PC-9 (cell line): ENCODE measurements at regions not wholly inside any gene's neighbourhood (a gene's known extent, or its start where the extent isn't known, plus 50 kb on each side); places are given as distances from the start of the nearest gene placed in this dataset.

Source experiments
- BruUV-seq: library from RNA; stranded (reverse); fragments of 400-500 nt; replicated peaks from 2 replicates; lab custom pipeline; 2021; lab: Mats Ljungman, UMichigan
- CTCF ChIA-PET: fragments of 300-600 bp; sonication (Branson Sonifier 250); formaldehyde crosslinking; loops from one replicate; lab custom pipeline; 2022; ENCODE audit warnings: antibody characterized with exemption; lab: Charles Lee
- POLR2A ChIA-PET: fragments of 300-600 bp; sonication (Branson Sonifier 250); formaldehyde crosslinking; loops from one replicate; lab custom pipeline; 2022; ENCODE audit warnings: antibody characterized with exemption; ENCODE audit not compliant: unreplicated experiment; lab: Charles Lee
- DNase-seq, 2 experiments: peaks; one replicate each; pipeline versions ENCODE4 v3.0.0 to v3.0.0-alpha.2; 2015 to 2022; ENCODE audit warnings: mixed read lengths in 1 of 2
- H2AFZ ChIP-seq: fragments of 200-600 bp; sonication (generic); 2 replicates; pipeline ENCODE4 v1.8.1; 2017; ENCODE audit warnings: antibody characterized with exemption
- H3F3A ChIP-seq: fragments of 200-600 bp; sonication (generic); 2 replicates; pipeline ENCODE4 v1.8.1; 2017; ENCODE audit warnings: antibody characterized with exemption, mild to moderate bottlenecking, low read depth; ENCODE audit not compliant: insufficient read depth
- H3K27ac ChIP-seq: fragments of 200-600 bp; sonication (generic); 2 replicates; pipeline ENCODE4 v1.6.1; 2016; ENCODE audit warnings: mixed run types
- H3K27me3 ChIP-seq: fragments of 200-600 bp; sonication (generic); 2 replicates; pipeline ENCODE4 v1.6.1; 2016; ENCODE audit warnings: low read depth, mixed run types; ENCODE audit not compliant: insufficient read depth
- H3K36me3 ChIP-seq: fragments of 200-600 bp; sonication (generic); 2 replicates; pipeline ENCODE4 v1.6.1; 2016; ENCODE audit warnings: low read depth, mixed run types
- H3K4me1 ChIP-seq: fragments of 200-600 bp; sonication (generic); replicated peaks from 2 replicates; pipeline ENCODE4 v1.6.1; 2016; ENCODE audit warnings: mixed run types; ENCODE audit not compliant: insufficient read depth
- H3K4me2 ChIP-seq: fragments of 200-600 bp; sonication (generic); 2 replicates; pipeline ENCODE4 v1.6.1; 2017; ENCODE audit warnings: mixed run types
- H3K4me3 ChIP-seq: fragments of 200-600 bp; sonication (generic); 2 replicates; pipeline ENCODE4 v1.6.1; 2016; ENCODE audit warnings: mixed run types
- H3K79me2 ChIP-seq: fragments of 200-600 bp; sonication (generic); 2 replicates; pipeline ENCODE4 v1.6.1; 2017; ENCODE audit warnings: low read depth, mixed run types
- H3K9me2 ChIP-seq: fragments of 200-600 bp; sonication (generic); 2 replicates; pipeline ENCODE4 v1.8.1; 2017; ENCODE audit warnings: mild to moderate bottlenecking; ENCODE audit not compliant: insufficient read depth
- H3K9me3 ChIP-seq: fragments of 200-600 bp; sonication (generic); 2 replicates; pipeline ENCODE4 v1.8.1; 2016; ENCODE audit warnings: low read depth; ENCODE audit not compliant: insufficient read depth
- H4K20me1 ChIP-seq: fragments of 200-600 bp; sonication (generic); 2 replicates; pipeline ENCODE4 v1.8.1; 2017; ENCODE audit not compliant: insufficient read depth
- EZH2 ChIP-seq: fragments of 200-600 bp; sonication (generic); IDR thresholded peaks from 2 replicates; pipeline ENCODE4 v1.8.0; 2017; ENCODE audit warnings: antibody characterized with exemption, low read depth
- intact Hi-C: fragments of 100-400 bp; cut with micrococcal nuclease; formaldehyde crosslinking; loops from one replicate; pipeline ENCODE4 v1.10.0; 2022; ENCODE audit not compliant: unreplicated experiment
- TF ChIP-seq, protein P1 (sequence below): fragments of 200-600 bp; sonication (generic); conservative IDR thresholded peaks from 2 replicates; pipeline ENCODE4 v1.6.1; 2017; ENCODE audit warnings: mixed run types, antibody characterized with exemption, mild to moderate bottlenecking, moderate library complexity

DNA sequence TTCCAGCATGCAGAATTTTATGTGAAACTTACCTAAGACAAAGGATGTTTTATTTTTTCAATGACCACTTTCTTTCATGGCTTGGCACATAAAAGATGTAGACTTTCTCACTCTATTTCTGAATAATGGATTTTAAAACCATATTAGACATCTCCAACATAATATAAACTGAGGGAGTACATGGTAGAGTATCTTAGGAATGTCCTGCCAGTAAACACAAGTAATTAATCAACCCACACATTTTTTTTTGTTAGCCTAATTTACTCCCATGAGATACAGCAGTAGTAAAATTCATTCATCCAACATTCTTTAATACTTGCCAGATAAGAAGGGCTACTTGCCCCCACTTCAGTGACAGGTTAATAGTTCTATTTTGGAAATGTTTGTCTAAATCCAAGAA is 235.4 kb upstream of the ADAMTS5 start:
- no peak overlapping the region for H3K4me2 ChIP-seq
- H3K4me3 ChIP-seq: no peak overlapping the region
- H3K4me1 ChIP-seq: no peaks in the 10 kb centered on the region
- ChIA-PET POLR2A (no interaction called here), CTCF (no interaction called here)
- H3F3A ChIP-seq: no peaks in the 10 kb centered on the region
- no peak for DNase-seq
- H2AFZ ChIP-seq: no peak overlapping the region
- H3K27ac ChIP-seq: no peak overlapping the region
- H3K36me3 ChIP-seq: no peaks in the 10 kb centered on the region
- no peaks in the 10 kb centered on the region for H3K9me2 ChIP-seq
- H4K20me1 ChIP-seq: no peaks in the 10 kb centered on the region
- H3K79me2 ChIP-seq: no peaks in the 10 kb centered on the region
- no peaks in the 10 kb centered on the region for H3K9me3 ChIP-seq
- no peaks in the 10 kb centered on the region for H3K27me3 ChIP-seq
- TF ChIP-seq EZH2: no peak
- TF ChIP-seq, protein P1, sequence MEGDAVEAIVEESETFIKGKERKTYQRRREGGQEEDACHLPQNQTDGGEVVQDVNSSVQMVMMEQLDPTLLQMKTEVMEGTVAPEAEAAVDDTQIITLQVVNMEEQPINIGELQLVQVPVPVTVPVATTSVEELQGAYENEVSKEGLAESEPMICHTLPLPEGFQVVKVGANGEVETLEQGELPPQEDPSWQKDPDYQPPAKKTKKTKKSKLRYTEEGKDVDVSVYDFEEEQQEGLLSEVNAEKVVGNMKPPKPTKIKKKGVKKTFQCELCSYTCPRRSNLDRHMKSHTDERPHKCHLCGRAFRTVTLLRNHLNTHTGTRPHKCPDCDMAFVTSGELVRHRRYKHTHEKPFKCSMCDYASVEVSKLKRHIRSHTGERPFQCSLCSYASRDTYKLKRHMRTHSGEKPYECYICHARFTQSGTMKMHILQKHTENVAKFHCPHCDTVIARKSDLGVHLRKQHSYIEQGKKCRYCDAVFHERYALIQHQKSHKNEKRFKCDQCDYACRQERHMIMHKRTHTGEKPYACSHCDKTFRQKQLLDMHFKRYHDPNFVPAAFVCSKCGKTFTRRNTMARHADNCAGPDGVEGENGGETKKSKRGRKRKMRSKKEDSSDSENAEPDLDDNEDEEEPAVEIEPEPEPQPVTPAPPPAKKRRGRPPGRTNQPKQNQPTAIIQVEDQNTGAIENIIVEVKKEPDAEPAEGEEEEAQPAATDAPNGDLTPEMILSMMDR: no peak
- no TSS peak for BruUV-seq
- intact Hi-C loops: no loop called here

DNA sequence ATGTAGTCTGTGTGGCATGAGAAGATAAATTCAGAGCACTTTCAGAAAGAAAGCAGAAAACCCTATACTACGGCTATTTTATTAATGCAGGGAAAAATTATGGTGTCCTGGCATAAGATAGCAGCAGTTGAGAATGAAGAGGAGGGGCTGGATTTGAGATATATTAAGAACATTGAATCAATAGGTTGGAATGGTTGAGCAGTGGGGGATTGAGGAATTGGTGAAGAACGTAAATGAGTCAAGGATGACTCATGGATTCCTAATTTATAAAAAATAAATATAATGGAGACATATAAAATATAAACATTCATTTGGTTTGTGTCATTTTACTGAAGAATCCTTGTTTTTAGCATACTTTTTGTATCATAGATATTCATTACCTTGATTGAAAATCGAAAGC is 234.3 kb upstream of the ADAMTS5 start:
- no peak overlapping the region for H3K4me2 ChIP-seq
- no peak for DNase-seq
- no peaks in the 10 kb centered on the region for H4K20me1 ChIP-seq
- H3K9me2 ChIP-seq: no peaks in the 10 kb centered on the region
- BruUV-seq: no TSS peak
- no peak overlapping the region for H3K27ac ChIP-seq
- no peaks in the 10 kb centered on the region for H3F3A ChIP-seq
- ChIA-PET POLR2A (no interaction called here), CTCF (no interaction called here)
- H3K4me3 ChIP-seq: no peak overlapping the region
- intact Hi-C loops: no loop called here
- no peaks in the 10 kb centered on the region for H3K36me3 ChIP-seq
- no peak overlapping the region for H2AFZ ChIP-seq
- H3K27me3 ChIP-seq: no peaks in the 10 kb centered on the region
- no peaks in the 10 kb centered on the region for H3K9me3 ChIP-seq
- no peaks in the 10 kb centered on the region for H3K79me2 ChIP-seq
- no peak for TF ChIP-seq EZH2
- TF ChIP-seq, protein P1: no peak
- no peaks in the 10 kb centered on the region for H3K4me1 ChIP-seq

DNA sequence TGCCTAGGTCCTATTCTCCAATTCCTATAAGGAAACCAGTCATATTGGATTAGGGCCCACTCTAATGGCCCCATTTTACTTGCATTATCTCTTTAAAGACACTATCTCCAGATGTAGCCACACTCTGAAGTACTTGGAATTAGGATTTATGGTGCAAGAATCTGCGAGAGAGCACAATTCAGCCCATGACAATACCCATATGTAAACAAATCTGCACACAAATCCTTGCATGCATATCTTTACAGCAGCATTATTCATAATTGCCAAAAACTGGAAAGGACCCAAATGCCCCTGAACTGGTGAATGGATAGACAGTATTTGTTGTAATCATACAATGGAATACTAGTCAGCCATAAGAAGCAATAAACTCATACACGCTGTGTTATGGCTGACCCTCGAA is 229.8 kb upstream of the ADAMTS5 start:
- DNase-seq: no peak
- Histone ChIP-seq H3K9me3 (no peaks in the 10 kb centered on the region), H3K9me2 (no peaks in the 10 kb centered on the region), H3K79me2 (no peaks in the 10 kb centered on the region), H3F3A (no peaks in the 10 kb centered on the region), H3K27me3 (no peaks in the 10 kb centered on the region), H3K27ac (no peak overlapping the region), H3K4me2 (no peak overlapping the region), H3K4me1 (no peaks in the 10 kb centered on the region), H4K20me1 (no peaks in the 10 kb centered on the region), H3K36me3 (no peaks in the 10 kb centered on the region), H2AFZ (no peak overlapping the region), H3K4me3 (no peak overlapping the region)
- TF ChIP-seq, protein P1: no peak
- TF ChIP-seq EZH2: no peak
- BruUV-seq: no TSS peak
- CTCF ChIA-PET: no interaction called here
- intact Hi-C loops: no loop called here
- POLR2A ChIA-PET: no interaction called here
